HG02623 (cell line): ENCODE measurements at regions not wholly inside any gene's neighbourhood (a gene's known extent, or its start where the extent isn't known, plus 50 kb on each side); places are given as distances from the start of the nearest gene placed in this dataset.
"Not testable (repeated sequence)": the region's sequence is repeated elsewhere in the genome, so short reads cannot be mapped to it uniquely, and the experiment has no call there.

Experiments used
- ATAC-seq: cut with Tn5 transposase; IDR thresholded peaks from one replicate; pipeline ENCODE4 v1.9.1; 2021; ENCODE audit warnings: moderate library complexity; ENCODE audit not compliant: unreplicated experiment

GRCh38 chr2:142758973-142759372 is 118.5 kb upstream of the KYNU start:
- ATAC-seq = no peak

- ATAC-seq = no peak
These were observed 120.4 kb upstream of the KYNU start for GRCh38 chr2:142757111-142757510.

DNA sequence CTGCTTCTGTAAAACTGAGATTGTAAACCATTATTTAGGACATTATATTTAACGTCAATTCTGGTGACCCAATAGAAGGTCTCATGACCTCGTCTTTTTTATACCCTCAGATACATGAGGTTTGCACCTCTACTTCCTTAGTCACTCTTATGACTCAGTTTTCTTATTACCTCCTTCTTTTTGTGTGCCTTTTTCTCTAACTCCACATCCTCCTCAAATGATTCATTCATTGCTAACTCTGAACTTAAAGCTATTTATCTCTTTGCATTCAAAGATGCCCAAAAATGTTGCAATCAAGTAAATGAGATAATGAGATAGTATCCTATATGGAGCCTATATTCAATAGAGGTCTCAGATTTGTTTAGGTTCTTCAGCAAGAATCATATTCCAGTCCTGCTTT is 121.0 kb upstream of the KYNU start:
- ATAC-seq = no peak

DNA sequence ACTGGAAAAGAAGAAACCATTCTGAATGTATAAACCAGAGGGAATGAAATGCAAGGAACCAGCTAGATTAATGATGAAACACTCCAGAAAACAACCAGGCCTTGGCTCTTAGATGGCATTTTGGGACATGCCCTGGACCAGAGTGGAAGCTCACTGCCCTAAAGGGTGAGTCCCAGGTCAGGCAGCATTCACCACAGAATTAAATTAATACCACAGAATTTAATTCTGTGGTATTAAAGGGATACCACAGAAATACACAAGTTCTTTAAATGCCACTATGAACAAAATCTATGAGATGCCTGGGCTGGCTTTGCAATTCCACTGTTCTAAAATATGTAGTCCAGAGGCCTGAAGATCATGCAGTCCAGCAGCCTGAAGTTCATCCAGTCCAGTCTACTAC is 122.3 kb upstream of the KYNU start:
- no peak for ATAC-seq

DNA sequence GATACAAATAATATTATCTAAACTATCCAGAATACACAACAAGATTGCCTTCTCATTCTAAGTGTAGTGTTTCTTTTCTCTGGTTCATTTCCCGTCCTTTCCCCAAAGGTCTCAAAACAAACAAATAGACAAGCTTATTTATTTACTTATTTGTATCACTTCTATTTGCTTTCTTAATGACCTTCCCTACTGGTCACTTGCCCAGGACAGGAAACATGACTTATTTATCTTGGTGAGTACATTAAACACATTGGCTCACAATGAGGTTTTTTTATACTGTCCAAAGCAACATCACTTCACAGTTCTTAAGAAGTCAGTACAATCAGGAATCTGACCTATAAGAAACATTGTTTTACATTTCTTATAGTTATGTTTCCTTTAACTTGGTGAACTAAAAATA is 123.3 kb upstream of the KYNU start:
- no peak for ATAC-seq

DNA sequence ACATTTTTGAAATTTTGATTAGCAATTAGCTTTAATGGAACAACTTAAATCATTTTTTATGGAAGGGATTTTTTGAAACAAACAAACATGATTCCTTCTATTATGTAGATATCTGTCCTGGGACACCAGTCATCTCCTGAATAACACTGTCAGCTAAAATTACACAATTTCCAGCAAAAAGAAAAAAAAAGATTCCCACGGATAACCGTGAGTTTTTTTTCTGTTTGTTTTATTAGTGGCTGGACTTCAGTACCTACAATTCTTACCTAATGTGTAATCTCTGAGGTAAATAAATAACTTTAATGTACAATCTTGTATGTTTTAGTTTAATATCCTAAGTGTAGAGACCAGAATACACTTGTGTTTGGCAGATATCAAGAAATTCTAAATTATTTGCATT is 126.6 kb upstream of the KYNU start:
- no peak for ATAC-seq

GRCh38 chr2:142748559-142749099 is 128.8 kb upstream of the KYNU start:
- no peak for ATAC-seq

DNA sequence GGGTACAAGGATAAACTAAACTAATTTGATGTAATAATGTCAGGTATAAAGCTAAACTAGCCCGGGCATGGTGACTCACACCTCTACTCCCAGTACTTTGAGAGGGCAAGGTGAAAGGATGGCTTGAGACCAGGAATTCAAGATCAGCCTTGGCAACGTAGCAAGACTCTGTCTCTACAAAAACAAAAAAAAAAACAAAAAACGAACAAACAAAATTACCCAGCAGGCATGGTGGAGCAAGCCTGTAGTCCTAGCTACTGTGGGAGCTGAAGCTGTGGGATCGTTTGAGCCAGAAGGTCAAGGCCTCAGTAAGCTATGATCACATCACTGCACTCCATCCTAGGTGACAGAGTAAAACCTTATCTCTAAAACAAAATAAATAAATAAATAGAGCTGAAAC is 131.8 kb upstream of the KYNU start:
- no peak for ATAC-seq

DNA sequence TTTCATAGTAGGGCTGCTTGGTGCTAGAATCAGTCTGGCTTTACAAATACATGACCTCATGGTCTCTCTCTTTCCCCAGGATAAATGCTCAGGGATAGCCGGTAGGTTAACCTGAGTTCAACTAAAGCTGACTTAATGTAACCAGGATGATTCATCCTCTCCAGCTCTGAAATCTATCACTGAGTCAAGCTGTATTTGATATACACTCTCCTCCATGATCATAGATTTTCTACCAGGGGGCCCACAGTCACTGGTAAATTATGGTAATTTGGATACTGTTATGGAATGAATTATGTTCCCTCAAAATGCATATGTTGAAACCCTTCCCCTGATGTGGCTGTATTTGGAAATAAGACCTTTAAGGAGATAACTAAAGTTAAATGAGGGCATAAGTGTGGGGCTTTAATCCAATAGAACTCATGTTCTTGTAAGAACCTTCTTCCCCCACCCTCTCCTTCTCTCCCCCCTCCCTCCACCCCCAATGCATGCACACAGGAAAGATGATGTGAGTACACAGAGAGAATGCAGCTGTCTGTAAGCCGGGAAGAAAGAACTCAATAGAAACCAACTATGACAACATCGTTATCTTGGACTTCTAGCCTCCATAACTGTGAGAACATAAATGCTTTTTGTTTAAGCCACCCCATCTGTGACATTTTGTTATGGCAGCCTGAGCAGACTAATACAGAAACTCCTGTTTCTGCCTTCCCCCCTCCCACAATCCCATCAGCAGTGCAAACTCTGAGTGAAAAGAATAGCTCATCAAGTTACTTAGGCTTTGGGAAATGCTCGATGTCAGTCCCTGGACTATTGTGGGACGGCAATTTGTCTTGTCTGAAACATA is 134.9 kb upstream of the KYNU start:
- peak; percentile 6 for ATAC-seq

DNA sequence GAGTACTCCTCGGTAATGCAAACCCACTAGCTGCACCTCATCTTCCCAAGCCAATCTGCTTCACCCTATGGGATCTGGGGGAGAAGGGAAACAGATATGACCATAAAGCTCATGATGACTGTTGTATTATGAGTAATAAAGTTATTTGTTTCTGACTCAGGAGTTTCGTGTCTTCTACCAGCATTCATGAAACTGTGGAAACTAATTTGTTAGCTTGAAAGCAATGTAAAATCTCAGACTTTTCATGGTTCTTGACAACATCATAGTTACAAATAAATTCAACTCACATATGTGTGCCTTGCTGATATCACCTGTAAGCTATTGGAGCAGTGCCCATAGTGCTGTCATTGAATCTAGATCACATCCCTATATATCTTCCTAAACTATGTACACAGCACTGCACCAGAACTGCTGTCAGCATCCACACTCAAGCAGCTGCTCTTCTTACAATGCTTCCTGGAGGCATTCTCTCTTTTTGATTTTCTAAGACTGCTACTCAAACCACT is 135.6 kb upstream of the KYNU start:
- ATAC-seq = peak; percentile 51

GRCh38 chr2:142734770-142735169 is 142.7 kb upstream of the KYNU start:
- no peak for ATAC-seq

DNA sequence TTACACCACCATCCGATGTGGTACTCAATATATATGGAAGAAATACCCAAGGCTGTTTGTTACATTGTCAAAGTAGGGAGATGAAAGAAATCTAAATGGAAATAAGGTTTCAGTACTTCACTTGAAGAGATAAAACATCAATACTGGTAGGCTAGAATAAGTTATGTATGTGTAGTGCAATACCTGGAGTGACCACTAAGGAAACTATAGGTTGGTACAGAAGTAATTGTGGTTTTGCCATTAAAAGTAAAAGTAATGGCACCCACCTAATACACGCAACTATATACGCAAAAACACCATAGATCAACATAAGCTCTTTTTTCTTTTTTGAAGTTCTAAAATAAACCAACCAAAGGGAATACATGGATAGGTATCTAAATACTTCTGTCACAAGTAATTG is 143.2 kb upstream of the KYNU start:
- no peak for ATAC-seq

- not testable (repeated sequence) for ATAC-seq
These were observed 147.7 kb upstream of the KYNU start for GRCh38 chr2:142729814-142730213.

- ATAC-seq = not testable (repeated sequence)
These were observed 149.5 kb upstream of the KYNU start for GRCh38 chr2:142727821-142728478.

DNA sequence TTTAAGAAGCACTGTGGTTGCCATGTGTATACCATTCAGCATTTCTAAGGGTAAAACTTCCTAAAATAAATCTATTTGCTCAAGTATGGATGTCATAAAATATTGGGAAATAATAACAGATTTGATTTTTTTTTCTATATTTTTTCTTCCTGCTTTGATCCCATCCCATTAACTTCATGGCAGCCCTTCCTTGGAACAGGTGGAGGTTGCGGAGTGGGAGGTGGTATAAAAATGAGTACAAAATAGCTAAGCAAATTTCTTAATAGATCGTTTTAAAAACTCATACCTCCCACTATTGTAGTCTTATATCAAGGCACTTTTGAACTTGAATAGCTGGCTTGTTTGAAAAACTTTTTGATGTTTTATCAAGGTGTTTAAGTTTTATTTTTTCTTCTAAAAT is 152.1 kb upstream of the KYNU start:
- no peak for ATAC-seq

DNA sequence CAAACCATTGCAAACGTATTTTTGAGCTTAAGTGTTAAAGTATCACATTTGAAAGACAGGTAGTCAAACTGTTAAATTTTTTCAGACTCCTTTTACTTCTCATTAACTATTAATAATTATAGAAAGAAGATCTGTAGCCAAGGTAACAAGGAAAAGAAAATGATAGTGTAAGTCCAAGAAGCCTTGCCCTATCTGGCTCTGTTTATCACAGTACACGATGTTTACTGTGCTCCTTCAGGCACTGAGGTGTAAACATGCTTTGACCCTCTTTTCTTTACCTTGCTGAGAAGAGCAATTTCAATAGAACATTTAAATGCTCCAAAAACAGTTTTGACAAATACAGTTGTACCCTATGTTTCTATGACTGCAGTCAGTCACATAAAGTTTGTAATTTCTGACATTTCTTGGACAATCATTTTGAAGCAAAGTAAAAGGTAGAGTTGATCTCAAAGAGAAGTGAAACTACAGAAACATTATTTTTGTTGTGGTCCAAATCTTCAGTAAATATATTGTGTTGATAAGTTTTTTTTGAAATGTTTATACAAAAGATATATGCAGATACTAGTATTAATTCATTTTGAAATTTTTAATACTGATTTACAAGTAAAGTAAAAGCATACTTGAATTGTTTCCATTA is 152.6 kb upstream of the KYNU start:
- ATAC-seq = peak; percentile 50

GRCh38 chr2:142724186-142724585 is 153.3 kb upstream of the KYNU start:
- ATAC-seq = no peak

DNA sequence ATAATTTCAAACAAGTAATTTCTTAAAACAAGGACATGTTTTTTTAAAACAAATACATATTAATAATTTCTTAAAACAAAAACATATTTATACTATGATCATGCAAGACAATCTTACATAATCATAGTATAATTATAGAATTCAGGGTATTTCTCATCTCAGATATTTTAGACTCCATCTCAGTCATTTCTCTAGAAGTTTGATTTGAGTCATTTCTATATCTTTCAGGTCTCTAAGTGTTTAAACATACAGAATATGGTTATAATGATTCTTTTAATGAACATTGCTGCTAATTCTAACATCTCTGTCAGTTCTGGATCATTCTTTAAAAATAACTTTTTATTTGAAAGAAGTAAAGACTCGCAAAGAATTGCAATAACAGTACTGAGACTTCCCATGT is 154.2 kb upstream of the KYNU start:
- ATAC-seq = no peak

DNA sequence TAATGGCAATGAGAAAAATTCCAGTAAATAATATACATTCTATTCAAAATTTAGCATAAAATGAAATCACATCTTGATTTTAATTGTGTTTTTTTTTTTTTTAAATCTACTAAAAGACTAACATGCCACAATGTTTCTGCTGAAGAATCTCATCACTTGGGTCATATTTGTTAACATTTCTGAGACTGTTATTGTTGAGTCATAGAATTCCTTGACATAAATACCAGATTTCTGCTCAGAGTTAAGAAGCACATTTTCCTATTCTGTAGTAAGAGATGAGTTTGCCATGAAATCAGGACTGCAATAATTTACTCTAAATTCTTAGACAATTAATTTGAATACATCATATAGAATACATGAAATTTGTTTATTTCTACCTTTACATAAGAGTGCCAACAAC is 154.9 kb upstream of the KYNU start:
- no peak for ATAC-seq

DNA sequence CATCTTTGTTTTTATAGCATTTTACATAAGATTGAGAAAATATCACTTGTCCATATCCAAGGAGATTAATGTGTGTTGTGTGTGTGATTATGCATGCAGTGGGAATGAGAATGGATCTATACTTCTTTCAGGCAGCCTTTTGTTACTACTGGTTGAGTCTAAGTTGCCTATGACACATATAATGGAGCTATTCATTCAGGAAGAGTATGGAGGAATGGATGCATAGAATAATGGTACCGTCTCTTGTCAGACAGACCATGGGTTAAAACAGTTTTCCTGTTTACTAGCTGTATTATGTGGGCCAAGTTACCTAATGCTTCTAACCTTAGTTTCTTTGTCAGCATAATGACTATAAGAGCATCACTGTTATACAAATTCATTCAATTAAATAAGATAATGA is 155.4 kb upstream of the KYNU start:
- no peak for ATAC-seq

GRCh38 chr2:142721015-142721414 is 156.4 kb upstream of the KYNU start:
- no peak for ATAC-seq
